Fibroblast of skin of back (primary cell): ENCODE measurements at regions not wholly inside any gene's neighbourhood (a gene's known extent, or its start where the extent isn't known, plus 50 kb on each side); places are given as distances from the start of the nearest gene placed in this dataset.
"Not testable (repeated sequence)": the region's sequence is repeated elsewhere in the genome, so short reads cannot be mapped to it uniquely, and the experiment has no call there.

Experiments used
- DNase-seq: peaks from one replicate; pipeline ENCODE4 v3.0.0-alpha.2; 2013

DNA sequence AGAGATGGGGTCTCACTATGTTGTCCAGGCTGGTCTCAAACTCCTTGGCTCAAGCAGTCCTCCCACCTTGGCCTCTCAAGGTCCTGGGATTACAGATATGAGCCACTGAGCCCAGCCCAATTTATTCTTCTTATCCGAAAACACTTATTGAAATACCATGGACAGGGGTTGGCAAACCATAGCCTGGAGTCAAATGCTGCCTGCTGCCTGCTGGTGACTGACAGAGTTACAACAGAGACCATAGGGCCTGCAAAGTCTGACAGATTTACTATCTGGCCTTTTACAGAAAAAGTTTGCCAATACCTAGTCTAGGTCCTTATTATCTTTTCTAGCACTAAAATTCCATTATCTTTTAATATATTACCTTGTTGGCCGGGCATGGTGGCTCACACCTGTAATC lies 87.1 kb upstream of the ZNF281 start:
- peak; percentile 8 for DNase-seq

DNA sequence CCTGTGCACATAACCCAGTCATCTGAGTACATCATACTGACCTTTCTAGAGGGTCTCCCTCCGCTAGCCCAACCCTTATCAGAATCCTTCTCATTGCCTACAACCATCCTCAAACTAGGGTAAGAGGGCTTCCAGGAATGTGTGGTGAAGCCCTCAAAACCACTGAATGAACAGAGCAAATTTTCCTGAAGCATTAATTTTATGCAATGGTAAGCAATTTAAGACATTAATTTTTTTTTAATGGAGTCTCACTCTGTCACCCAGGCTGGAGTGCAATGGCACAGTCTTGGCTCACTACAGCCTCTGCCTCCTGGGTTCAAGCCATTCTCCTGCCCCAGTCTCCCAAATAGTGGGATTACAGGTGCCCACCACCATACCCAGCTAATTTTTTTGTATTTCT lies 86.1 kb upstream of the ZNF281 start:
- DNase-seq = no peak

DNA sequence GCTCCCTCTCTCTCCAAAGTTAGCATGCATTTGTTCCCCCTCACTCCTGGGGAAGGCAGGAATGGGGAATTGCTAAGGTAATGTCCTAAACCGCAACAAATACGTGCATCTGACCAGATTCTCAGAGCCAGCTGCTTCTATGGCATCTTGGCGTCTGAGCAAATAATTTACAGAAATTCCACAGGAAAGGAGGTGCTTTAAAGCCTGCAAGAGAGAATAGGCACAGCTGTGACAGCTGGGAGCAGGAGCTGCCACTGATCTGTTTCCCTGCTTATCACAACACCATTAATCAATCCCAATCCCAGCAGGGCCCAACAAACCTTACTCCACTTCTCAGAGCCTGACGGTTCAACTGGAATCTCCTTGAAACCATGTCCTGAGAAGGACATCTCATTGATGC lies 83.5 kb upstream of the ZNF281 start:
- DNase-seq = no peak

DNA sequence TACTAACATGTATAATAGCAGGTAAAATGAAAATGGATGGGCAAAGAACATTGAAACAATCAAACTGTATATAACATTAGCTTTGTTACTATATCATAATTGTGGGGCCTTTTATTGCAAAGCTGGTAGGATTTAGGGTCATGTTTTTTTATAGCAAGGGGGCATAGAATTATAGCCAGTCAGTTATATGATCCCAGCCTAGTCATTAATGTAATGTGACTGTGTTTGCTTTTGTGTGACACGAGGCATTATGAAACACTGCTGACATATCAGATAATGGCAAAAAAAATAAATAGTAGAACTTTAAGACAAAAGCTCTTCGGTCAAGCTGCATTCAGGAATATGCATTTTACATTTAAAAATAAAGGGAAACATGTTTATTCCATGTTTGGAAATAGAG lies 81.3 kb upstream of the ZNF281 start:
- no peak for DNase-seq

DNA sequence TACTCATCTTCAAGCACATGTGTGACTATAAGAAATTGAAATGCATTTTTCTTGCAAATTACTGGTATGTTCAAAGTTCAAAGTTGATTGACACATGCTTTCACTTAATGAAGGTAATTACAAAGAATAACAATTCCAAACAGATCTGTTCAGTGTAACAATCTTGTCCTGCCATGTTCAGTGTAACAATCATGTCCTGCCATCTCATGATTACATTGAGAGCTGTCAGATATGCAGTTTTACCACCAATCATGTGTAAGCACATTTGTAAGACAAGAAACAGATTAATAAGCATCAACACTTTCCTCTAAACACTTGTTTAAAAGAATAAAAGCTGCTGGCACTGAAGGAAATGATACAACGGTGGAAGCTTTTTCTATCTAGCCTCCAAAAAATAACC lies 80.3 kb upstream of the ZNF281 start:
- DNase-seq = no peak

DNA sequence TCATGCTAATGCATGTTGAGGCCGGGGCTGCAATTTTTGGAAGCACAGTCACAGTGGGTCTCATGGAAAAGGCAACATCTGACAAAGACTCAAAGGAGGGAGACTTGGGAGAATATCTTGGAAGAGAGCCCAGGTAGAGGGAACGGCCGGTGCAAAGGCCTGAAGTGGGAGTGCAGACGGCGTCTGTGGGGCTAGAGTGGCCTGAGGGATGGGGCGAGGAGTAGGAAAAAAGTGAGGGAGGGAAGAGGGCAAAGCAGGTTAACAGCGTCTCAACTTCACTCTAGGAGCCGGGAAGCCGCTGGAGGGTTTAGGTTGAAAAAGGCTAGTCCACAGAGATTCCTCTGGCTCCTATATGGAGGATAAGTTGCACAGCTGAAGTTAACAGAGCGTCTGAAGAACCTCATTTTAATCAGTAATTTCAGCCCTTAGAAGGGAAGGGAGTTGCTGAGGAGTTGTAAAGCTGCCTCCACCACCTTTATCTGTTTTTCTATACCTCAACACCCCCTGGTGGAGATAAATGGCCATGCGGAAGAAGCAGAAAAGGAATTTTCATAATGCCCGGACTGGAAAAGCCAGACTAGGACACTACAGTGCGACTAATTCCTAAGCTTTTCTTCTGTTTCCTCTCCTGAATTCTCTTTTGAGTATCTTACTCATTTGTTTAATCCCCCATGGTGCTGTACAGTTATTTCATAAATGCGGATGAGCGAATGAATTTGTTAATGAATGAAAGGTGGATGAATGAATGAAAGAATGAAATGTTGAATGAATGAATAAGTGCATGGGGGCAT lies 78.7 kb upstream of the ZNF281 start:
- DNase-seq = peak; percentile 79

DNA sequence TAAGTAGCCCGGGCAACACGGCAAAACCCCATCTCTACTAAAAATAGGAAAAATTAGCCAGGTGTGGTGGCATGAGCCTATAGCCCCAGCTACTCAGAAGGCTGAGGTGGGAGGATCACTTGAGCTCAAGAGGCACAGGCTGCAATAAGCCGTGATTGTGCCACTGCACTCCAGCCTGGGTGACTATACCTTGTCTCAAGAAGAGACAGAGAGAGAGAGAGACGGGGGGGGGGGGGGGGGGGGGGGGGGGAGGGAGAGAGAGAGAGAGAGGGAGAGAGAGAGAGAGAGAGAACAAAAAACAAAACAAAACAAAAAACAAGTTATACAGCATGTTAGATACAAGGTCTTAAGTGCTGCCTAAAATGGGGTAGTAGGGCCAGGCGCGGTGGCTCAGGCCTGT lies 77.8 kb upstream of the ZNF281 start:
- no peak for DNase-seq

DNA sequence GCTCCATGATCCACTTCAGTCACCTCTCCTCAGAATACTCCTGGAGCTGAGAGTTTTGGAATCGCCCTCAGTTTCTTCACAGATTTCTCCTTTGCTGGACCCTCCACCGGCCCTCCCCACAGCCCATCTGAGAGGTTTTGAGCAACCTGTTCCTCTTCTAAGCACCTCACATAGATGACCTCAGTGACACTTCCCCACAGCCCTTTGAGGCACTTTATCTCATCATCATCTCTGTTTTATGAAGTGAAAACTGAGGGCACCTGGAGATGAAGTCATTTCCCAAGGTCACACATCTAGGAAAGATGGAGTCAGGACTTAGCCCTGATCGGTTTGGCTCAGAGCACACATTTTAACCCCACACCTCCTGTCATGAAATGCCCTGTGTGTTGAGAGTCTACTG lies 76.8 kb upstream of the ZNF281 start:
- no peak for DNase-seq

DNA sequence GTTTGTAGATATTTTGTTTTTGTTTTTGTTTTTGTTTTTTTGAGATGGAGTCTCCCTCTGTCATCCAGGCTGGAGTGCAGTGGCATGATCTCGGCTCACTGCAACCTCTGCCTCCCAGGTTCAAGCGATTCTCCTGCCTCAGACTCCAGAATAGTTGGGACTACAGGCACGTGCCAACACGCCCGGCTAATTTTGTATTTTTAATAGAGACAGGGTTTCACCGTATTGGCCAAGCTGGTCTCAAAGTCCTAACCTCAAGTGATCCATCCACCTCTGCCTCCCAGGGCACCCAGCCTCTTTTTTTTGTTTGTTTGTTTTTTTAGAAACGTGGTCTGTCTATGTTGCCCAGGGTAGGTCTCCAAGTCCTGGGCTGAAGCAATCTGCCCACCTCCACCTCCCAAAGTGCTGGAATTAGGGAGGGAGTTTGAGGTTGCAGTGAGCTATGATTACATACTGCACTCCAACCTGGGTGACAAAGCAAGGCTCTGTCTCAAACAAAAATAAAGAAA lies 74.7 kb upstream of the ZNF281 start:
- DNase-seq = not testable (repeated sequence)

DNA sequence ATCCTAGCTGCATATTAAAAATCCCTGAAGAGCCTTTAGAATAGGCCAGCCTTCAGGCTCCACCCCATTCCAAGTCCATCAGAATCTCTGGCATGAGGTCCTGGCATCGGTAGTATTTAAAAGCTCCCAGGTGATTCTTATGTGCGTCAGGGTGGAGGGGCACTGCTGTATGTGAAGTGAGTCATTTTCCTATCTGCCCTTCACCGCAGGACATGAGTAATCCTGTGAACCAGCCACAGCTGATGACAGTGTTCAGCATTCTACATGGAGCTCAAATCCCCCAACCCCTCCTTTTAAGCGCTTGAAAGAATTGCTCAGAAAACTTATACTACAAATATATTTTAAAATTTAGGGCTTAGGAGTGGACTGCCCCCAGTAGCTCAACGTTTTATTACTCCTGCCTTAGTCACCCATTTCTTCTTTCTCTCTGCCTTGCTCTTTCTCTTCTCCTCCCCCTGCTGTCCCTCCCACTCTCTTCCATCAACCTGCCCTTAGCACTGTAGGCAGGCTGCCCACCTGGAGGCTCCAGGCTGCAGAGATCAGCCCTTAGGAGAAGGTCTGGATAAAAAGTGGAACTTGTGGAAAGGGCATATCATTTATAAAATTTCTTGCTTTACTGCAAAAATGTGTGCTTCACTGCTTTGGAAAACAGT lies 73.8 kb upstream of the ZNF281 start:
- peak; percentile 97 for DNase-seq

DNA sequence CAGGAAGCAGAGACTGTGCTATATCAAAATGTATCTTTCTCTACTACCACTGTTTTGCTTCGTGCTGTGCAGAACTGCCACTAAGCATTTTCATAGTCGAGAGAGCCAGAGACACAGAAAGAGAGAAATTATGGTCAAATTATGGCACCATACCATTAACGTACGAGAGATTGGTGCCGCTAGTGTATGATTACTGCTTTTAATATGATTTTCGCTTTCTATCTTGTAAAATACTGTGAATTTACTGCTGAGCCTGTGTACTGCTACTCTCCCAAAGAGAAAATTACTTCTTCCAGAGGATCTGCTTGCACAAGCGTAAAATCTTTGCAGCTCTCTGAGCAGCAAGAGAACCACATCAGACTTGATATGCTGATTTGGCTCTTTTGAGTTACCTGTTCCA lies 71.1 kb upstream of the ZNF281 start:
- DNase-seq = no peak

DNA sequence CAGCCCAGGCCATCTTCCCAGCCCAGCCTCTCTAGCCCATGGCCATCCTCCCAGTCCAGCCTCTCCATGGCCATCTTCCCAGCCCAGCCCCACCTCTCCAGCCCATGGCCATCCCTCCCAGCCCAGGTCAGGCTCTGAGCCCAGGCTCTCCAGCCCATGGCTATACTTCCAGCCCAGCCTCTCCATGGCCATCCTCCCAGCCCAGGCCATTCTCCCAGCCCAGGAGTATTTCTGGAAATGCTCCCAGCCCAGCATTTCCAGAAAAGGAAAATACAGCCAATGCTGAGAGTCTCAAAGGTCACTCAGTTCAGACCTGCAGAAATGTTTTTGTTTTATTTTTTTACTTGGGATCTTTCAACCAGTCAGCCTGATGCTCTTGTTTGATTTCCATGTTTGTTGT lies 70.0 kb upstream of the ZNF281 start:
- DNase-seq = no peak

DNA sequence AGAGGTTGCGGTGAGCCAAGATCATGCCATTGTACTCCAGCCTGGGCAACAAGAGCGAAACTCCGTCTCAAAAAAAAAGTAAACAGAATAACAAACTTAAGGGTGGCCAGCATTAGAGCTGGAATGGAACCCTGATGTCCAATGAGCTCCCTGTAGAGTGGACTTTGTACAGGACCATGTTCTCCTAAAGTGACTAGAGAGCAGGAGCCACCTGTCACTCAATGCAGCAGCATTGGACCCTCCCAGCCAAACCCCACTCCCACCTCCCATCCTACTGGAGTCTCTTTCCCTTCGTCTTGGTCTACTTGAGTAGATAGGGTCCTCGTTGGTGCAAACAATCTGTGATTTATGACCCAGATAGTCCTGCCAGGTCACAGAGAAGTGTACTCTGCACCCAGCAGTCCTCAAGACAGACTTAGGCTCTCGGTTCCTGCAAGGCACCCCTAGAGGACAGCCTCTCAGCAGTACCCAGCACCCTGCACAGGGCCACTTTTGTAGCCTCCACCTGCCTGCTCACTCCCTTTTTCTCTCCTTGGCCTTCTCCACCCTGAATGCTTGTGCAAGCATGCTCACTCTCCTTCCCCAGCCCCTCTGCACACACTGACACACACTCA lies 69.2 kb upstream of the ZNF281 start:
- DNase-seq = no peak

DNA sequence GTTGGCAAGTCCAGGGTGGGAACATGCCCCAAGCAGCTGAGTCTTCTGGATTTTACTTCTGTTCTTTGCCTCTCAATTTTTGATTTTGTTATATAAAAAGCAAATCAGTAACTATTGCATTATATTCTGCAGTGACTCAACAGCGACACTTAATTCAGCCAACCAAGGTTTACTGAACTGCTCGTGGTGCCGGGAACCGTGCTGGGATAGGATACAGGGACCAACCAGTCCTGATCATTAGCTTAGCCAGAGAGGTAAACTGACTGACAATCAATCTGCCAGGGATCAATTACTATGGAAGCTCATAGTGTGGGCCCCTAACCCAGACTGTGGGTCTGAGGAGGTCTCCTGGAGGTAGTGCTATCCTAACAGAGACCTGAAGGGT lies 68.4 kb upstream of the ZNF281 start:
- no peak for DNase-seq

DNA sequence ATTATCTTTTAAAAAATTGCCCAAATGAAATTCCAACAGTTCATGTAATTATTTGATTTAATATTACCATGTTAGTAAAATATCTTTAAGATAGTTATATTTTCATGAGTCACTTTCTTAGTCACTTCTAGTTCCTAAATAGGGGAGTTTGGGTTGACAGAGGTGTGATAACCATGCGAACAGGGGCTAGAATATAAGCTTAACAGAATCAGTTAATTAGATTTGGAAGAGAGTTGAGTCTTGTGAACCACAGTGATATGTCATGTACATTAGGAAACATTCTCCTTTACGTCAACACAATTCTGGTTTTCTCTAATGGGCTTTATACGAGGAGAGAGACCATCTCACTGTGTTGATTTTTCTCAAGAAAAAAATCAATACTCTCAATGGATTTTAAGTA lies 64.8 kb upstream of the ZNF281 start:
- DNase-seq = no peak

DNA sequence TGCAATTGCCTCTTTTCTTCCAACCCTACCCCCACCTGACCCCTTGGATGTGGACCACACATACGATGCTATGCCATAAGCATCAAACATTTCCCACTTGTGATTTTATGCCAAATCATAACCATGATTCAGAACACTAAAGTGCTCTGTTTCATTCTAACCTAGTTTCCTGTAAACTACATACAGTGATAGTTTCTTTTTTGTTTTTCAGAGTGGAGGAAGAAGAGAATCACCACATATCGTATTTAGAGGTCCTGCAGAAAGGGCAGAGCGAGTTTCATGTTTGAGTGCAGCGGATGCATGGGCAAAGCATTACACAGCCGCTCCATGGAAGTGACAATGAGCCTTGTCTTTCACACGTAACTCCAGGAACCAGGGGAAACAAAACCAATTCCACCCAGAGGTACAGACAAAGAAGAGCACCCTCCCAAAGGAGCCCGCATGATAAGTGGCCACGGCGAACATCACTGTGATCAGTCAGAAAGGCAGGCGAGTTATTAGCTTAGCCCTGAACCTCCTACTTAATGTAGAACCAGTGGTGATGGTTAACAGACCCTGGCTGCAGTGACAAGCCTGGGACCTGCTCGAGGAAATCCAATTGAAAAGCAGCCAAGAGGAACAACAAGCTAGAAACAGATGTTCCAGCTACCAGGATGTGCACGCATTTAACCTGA lies 64.0 kb upstream of the ZNF281 start:
- no peak for DNase-seq

DNA sequence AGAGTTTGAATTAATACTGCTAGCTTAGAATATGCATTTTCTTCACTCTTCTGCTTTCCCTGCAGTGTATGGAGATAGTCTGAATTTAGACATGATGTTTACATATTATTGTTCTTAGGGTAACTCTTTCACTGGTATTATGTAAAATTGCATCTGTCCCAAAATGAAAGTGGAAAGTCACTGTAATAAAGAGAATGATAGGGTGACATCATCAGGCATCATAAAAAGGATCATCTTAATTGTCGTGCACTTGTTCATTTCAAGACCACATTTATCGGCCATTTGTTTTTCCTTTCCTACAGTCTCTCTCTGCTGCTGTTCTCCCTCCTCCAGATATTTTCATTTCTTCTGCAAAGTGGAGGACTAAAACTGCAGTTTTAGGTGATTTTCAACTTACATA lies 61.9 kb upstream of the ZNF281 start:
- no peak for DNase-seq

DNA sequence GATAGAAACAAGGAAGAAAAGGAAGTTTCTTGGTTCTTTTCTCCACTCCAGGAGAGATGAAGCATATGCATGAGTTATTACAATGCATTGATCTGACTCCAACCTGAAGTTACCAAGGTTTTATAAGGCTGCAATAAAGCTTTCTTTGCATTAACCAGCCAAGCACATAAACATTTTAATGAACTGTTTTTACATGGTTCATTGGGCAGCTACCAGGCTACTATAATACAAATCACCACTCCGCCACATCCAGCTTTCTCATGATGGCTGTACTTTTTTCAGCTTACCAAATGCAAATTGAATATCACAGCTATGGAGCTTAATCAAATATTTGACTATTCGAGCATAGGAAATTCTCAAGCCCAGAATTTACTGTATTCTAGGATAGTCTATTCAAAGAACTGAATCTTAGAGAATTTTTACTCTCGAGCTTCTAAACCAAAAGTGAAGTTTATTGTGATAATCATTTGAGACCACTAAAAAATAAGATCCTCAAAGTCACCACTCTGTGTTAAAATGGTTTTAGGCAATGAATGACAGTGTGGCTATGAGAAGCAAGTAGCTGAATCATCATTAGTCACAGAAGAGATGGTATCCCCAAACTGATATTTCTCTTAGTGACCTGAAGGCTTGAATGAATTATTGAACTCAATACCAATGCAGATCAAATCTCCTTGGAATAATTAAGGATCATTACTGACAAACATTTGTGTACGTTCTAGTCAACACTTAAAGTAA lies 58.6 kb upstream of the ZNF281 start:
- DNase-seq = peak; percentile 12

DNA sequence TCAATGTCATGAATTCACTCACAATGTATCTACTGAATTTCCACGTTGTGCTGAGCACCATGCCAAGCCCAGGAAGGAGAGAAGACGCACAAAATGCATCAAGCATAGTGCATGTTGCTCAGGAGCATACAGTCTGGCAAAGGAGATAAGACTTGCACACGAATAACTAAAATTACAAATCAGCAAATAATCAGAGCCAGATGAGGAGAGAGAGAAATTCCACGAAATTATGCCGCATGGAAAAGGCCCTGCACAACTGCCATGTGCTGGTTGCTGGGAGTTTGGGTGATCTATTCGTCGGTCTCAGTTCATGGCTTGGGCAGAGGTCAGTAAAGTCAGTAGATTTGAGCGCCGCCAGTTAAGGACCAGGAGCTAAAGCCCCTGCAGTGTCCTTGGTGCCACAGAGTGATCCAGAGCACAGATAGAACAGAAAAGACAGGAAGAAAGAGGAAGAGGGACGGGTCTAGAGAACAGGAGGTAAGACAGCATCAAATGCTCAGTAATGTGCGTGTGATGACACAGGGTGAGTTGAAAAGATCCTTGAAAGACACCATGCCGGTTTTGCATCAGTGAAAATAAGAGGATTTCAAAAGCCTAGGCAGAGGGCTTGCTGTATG lies 55.1 kb upstream of the ZNF281 start:
- no peak for DNase-seq
